Raji (cell line): ENCODE measurements at regions not wholly inside any gene's neighbourhood (a gene's known extent, or its start where the extent isn't known, plus 50 kb on each side); places are given as distances from the start of the nearest gene placed in this dataset.

Experiments used
- POLR2A ChIP-seq: IDR thresholded peaks from 2 replicates; pipeline ENCODE4 v1.6.1; 2011; ENCODE audit warnings: low read depth, low read length, control low read depth; ENCODE audit not compliant: insufficient read depth

- TF ChIP-seq POLR2A: no peak
These were observed 174.7 kb upstream of the NAV2 start for GRCh38 chr11:19537803-19538453.

- TF ChIP-seq POLR2A: no peak
These were observed 176.5 kb upstream of the NAV2 start for GRCh38 chr11:19536131-19536530.

- no peak for TF ChIP-seq POLR2A
These were observed 182.1 kb upstream of the NAV2 start for GRCh38 chr11:19530505-19530904.

- TF ChIP-seq POLR2A: no peak
These were observed 186.5 kb upstream of the NAV2 start for GRCh38 chr11:19526119-19526518.

GRCh38 chr11:19525714-19526113 lies 186.9 kb upstream of the NAV2 start:
- TF ChIP-seq POLR2A: no peak

- no peak for TF ChIP-seq POLR2A
These were observed 187.4 kb upstream of the NAV2 start for GRCh38 chr11:19525276-19525675.

GRCh38 chr11:19524171-19524671 lies 188.4 kb upstream of the NAV2 start:
- TF ChIP-seq POLR2A: no peak

- no peak for TF ChIP-seq POLR2A
These were observed 192.0 kb upstream of the NAV2 start for GRCh38 chr11:19520681-19521080.

GRCh38 chr11:19519912-19520641 lies 192.6 kb upstream of the NAV2 start:
- no peak for TF ChIP-seq POLR2A

GRCh38 chr11:19519353-19519752 lies 193.3 kb upstream of the NAV2 start:
- TF ChIP-seq POLR2A: no peak

- TF ChIP-seq POLR2A: no peak
These were observed 199.4 kb upstream of the NAV2 start for GRCh38 chr11:19513253-19513652.

- no peak for TF ChIP-seq POLR2A
These were observed 200.0 kb upstream of the NAV2 start for GRCh38 chr11:19512618-19513017.

- no peak for TF ChIP-seq POLR2A
These were observed 201.0 kb upstream of the NAV2 start for GRCh38 chr11:19511413-19512183.

- TF ChIP-seq POLR2A: no peak
These were observed 201.6 kb upstream of the NAV2 start for GRCh38 chr11:19511066-19511412.

GRCh38 chr11:19510468-19510867 lies 202.2 kb upstream of the NAV2 start:
- TF ChIP-seq POLR2A: no peak

- no peak for TF ChIP-seq POLR2A
These were observed 203.4 kb upstream of the NAV2 start for GRCh38 chr11:19509215-19509614.
